ENCODE measurements at regions not wholly inside any gene's neighbourhood (a gene's known extent, or its start where the extent isn't known, plus 50 kb on each side); places are given as distances from the start of the nearest gene placed in this dataset.
"Not testable (repeated sequence)": the region's sequence is repeated elsewhere in the genome, so short reads cannot be mapped to it uniquely, and the experiment has no call there.

GRCh38 chr1:34369701-34370455 lies 193.2 kb downstream of the C1orf94 start:
- no peak for DNase-seq (ENCODE audit: low read depth)

- DNase-seq (ENCODE audit: low read depth): no peak
Measured at GRCh38 chr1:34370748-34371147, 194.0 kb downstream of the C1orf94 start.

- not testable (repeated sequence) for DNase-seq (ENCODE audit: low read depth)
Measured at GRCh38 chr1:34371179-34371578, 194.5 kb downstream of the C1orf94 start.

- no peak for DNase-seq (ENCODE audit: low read depth)
Measured at GRCh38 chr1:34371829-34372532, 195.3 kb downstream of the C1orf94 start.

GRCh38 chr1:34372891-34373290 lies 196.2 kb downstream of the C1orf94 start:
- no peak for DNase-seq (ENCODE audit: low read depth)

- DNase-seq (ENCODE audit: low read depth): no peak
Measured at GRCh38 chr1:34373912-34374311, 197.2 kb downstream of the C1orf94 start.

- DNase-seq (ENCODE audit: low read depth): no peak
Measured at GRCh38 chr1:34376531-34376930, 199.8 kb downstream of the C1orf94 start.

- no peak for DNase-seq (ENCODE audit: low read depth)
Measured at GRCh38 chr1:34378968-34379856, 202.5 kb downstream of the C1orf94 start.

GRCh38 chr1:34379911-34380310 lies 203.2 kb downstream of the C1orf94 start:
- DNase-seq (ENCODE audit: low read depth): no peak

- no peak for DNase-seq (ENCODE audit: low read depth)
Measured at GRCh38 chr1:34380526-34381124, 203.9 kb downstream of the C1orf94 start.

- DNase-seq (ENCODE audit: low read depth): no peak
Measured at GRCh38 chr1:34389974-34390373, 213.3 kb downstream of the C1orf94 start.

GRCh38 chr1:34396042-34396441 lies 219.3 kb downstream of the C1orf94 start:
- no peak for DNase-seq (ENCODE audit: low read depth)

GRCh38 chr1:34398241-34398915 lies 221.7 kb downstream of the C1orf94 start:
- no peak for DNase-seq (ENCODE audit: low read depth)

- no peak for DNase-seq (ENCODE audit: low read depth)
Measured at GRCh38 chr1:34398916-34399275, 222.2 kb downstream of the C1orf94 start.

GRCh38 chr1:34400675-34401074 lies 224.0 kb downstream of the C1orf94 start:
- DNase-seq (ENCODE audit: low read depth): no peak

- DNase-seq (ENCODE audit: low read depth): no peak
Measured at GRCh38 chr1:34403156-34403555, 226.4 kb downstream of the C1orf94 start.

GRCh38 chr1:34404804-34405203 lies 228.1 kb downstream of the C1orf94 start:
- DNase-seq (ENCODE audit: low read depth): no peak

GRCh38 chr1:34405266-34405959 lies 228.7 kb downstream of the C1orf94 start:
- no peak for DNase-seq (ENCODE audit: low read depth)

- DNase-seq (ENCODE audit: low read depth): no peak
Measured at GRCh38 chr1:34406377-34406776, 229.7 kb downstream of the C1orf94 start.

- no peak for DNase-seq (ENCODE audit: low read depth)
Measured at GRCh38 chr1:34406833-34407539, 230.3 kb downstream of the C1orf94 start.
